Thoracic aorta (tissue), 2 donors: ENCODE measurements at regions not wholly inside any gene's neighbourhood (a gene's known extent, or its start where the extent isn't known, plus 50 kb on each side); places are given as distances from the start of the nearest gene placed in this dataset.

Experiments
- ATAC-seq: fragments of 150-250 bp; one replicate; pipeline ENCODE4 v1.8.0; 2017; ENCODE audit warnings: low read depth; ENCODE audit not compliant: insufficient number of reproducible peaks, low FRiP score
- DNase-seq: peaks from one replicate; pipeline ENCODE4 v3.0.0-alpha.2; 2020; ENCODE audit warnings: low spot score
- H3K27ac ChIP-seq, 2 donors: fragments of 200-600 bp; sonication (generic); 1 replicate in 1 of 2; 2 replicates in 1 of 2; pipeline ENCODE4 v1.5.1; 2016; ENCODE audit warnings: mild to moderate bottlenecking in 2 of 2, moderate library complexity in 2 of 2
- H3K27me3 ChIP-seq: fragments of 200-600 bp; sonication (generic); replicated peaks from 2 replicates; pipeline ENCODE4 v1.6.0; 2016; ENCODE audit warnings: mild to moderate bottlenecking; ENCODE audit not compliant: insufficient read depth
- H3K36me3 ChIP-seq: fragments of 200-600 bp; sonication (generic); one replicate; pipeline ENCODE4 v1.5.1; 2016
- H3K4me1 ChIP-seq, 2 donors: fragments of 200-600 bp; sonication (generic); 1 replicate in 1 of 2; 2 replicates in 1 of 2; pipeline versions ENCODE4 v1.5.1 to v1.6.0; 2016; ENCODE audit warnings: low read depth in 2 of 2, mild to moderate bottlenecking in 1 of 2; ENCODE audit not compliant: control insufficient read depth in 1 of 2
- H3K4me3 ChIP-seq: fragments of 200-600 bp; sonication (generic); 2 replicates; pipeline ENCODE4 v1.5.1; 2016; ENCODE audit warnings: mild to moderate bottlenecking
- H3K9me3 ChIP-seq: fragments of 200-600 bp; sonication (generic); 2 replicates; pipeline ENCODE4 v1.5.1; 2016
- TF ChIP-seq, protein P1 (sequence below): fragments of 200-600 bp; sonication (generic); IDR thresholded peaks from one replicate; pipeline ENCODE4 v1.5.1; 2019; ENCODE audit warnings: antibody characterized with exemption

DNA sequence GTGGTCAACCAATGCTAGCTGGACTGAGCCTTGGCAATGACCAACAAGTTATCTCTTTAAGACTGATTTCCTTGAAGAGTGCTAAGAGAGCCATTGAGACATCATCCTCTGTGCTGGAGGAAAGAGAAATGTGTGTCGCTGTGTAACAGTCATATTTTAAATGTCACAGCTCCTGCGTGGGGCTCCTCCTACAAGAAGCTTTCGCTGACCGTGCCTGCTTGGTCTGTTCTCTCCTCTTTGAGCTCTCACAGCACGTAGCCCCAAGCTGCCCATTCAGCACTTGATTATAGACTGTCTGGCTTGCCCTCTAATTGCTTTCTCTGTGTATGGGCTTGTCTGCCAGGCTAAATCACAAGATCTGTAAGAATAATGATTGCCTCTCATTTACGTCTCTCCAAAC, 221.3 kb downstream of the FOXD2 start:
- no peak overlapping the region for H3K4me3 ChIP-seq
- no peaks in the 10 kb centered on the region for H3K27me3 ChIP-seq
- peak overlapping the region in 1 of 2 donors; percentile 99 for H3K27ac ChIP-seq
- DNase-seq: no peak
- no peaks in the 10 kb centered on the region for H3K9me3 ChIP-seq
- ATAC-seq: no peak
- no peaks in the 10 kb centered on the region for H3K36me3 ChIP-seq
- H3K4me1 ChIP-seq: peaks cover 26 to 45% of the 10 kb centered on the region in 2 donors
- TF ChIP-seq, protein P1, sequence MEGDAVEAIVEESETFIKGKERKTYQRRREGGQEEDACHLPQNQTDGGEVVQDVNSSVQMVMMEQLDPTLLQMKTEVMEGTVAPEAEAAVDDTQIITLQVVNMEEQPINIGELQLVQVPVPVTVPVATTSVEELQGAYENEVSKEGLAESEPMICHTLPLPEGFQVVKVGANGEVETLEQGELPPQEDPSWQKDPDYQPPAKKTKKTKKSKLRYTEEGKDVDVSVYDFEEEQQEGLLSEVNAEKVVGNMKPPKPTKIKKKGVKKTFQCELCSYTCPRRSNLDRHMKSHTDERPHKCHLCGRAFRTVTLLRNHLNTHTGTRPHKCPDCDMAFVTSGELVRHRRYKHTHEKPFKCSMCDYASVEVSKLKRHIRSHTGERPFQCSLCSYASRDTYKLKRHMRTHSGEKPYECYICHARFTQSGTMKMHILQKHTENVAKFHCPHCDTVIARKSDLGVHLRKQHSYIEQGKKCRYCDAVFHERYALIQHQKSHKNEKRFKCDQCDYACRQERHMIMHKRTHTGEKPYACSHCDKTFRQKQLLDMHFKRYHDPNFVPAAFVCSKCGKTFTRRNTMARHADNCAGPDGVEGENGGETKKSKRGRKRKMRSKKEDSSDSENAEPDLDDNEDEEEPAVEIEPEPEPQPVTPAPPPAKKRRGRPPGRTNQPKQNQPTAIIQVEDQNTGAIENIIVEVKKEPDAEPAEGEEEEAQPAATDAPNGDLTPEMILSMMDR: no peak

DNA sequence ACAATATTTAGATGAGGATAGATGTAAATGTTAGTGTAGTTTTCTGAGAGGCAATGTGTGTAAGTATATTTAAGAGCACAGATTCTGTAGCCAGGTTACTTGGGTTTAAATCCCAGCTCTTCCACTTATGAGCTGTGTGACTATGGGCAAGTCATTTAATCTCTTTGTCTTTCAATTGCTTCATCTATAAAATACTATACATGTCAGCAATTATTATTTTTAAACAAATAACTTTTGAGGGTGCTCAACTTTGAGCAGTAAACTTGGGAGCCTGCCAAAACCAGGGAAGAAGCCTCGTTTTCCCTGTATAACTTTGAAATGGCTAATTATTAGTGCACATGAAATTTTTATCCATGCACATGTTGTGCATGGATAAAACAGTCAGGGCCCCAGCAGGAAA, 222.8 kb downstream of the FOXD2 start:
- DNase-seq: no peak
- Histone ChIP-seq H3K27me3 (no peaks in the 10 kb centered on the region), H3K36me3 (no peaks in the 10 kb centered on the region), H3K4me1 (peaks cover 16 to 32% of the 10 kb centered on the region in 2 donors), H3K4me3 (no peak overlapping the region), H3K9me3 (no peaks in the 10 kb centered on the region), H3K27ac (no peak overlapping the region)
- TF ChIP-seq, protein P1: no peak
- ATAC-seq: no peak

DNA sequence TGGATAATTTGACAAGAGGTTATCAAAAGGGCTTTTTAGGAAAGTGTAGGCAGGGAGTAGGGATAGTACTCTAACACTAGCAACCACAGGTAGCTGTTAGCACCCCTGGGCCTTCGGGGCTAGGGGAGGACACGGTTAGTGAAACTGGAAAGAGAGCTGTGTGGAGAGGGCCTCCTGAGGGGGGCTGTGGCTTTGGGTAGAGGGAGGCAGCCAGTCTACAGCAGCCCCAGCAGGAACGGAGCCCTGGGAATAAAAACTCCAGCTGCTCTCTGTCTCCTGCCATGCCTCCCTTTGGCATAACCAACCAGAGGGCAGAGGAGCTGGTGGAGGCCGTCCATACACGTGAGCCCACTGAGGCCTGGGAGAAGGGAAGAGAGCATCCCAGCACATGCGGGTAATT, 223.2 kb downstream of the FOXD2 start:
- no peak for ATAC-seq

DNA sequence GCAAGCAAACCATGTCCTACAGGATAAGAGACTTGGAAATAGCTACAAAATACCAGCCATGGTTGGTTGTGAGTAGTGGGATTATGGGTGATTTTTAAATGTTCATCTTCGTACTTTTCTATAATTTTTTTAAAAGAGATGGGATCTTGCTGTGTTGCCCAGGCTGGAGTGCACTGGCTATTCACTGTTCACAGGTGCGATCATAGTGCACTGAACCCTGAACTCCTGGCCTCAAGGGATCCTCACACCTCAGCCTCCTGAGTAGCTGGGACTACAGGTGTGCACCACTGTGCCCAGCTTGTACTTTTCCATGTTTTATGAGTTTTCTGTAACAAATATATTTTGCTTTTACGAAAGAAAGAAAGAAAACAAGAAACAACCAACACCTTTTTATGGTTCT, 224.2 kb downstream of the FOXD2 start:
- Histone ChIP-seq H3K4me3 (no peak overlapping the region), H3K4me1 (peaks cover 4 to 19% of the 10 kb centered on the region in 2 donors), H3K9me3 (no peaks in the 10 kb centered on the region), H3K36me3 (no peaks in the 10 kb centered on the region), H3K27me3 (no peaks in the 10 kb centered on the region), H3K27ac (no peak overlapping the region)
- ATAC-seq (no peak), DNase-seq (no peak)
- TF ChIP-seq, protein P1: no peak

More for the DNA sequence above, 223.2 kb downstream of the FOXD2 start:
- H3K4me1 ChIP-seq: peaks cover 12 to 28% of the 10 kb centered on the region in 2 donors
- no peak overlapping the region for H3K27ac ChIP-seq
- no peaks in the 10 kb centered on the region for H3K36me3 ChIP-seq
- no peaks in the 10 kb centered on the region for H3K9me3 ChIP-seq
- no peak overlapping the region for H3K4me3 ChIP-seq
- DNase-seq: no peak
- H3K27me3 ChIP-seq: no peaks in the 10 kb centered on the region
- TF ChIP-seq, protein P1: no peak

DNA sequence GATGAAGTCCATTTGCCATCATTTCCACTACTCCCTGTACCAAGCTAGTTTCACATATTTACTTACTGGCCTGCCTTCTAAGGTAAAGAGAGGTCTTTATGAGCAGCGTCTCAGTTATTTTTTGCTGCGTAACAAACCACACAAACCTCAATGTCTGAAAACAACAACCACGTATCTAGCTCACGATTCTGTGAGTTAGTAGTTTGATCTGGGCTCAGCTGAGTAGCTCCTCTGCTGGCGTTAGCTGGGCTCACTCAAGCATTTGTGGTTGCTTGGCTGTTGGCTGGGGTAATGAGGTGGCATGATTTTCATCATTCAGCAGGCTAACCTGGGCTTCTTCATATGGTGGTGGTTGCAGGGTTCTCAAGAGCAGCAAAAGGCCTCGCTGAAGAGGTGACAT, 225.4 kb downstream of the FOXD2 start:
- ATAC-seq (no peak), DNase-seq (no peak)
- no peak overlapping the region for H3K4me3 ChIP-seq
- H3K27ac ChIP-seq: no peak overlapping the region
- no peaks in the 10 kb centered on the region for H3K9me3 ChIP-seq
- peaks cover 0 to 8% of the 10 kb centered on the region in 2 donors for H3K4me1 ChIP-seq
- TF ChIP-seq, protein P1: no peak
- H3K36me3 ChIP-seq: no peaks in the 10 kb centered on the region
- H3K27me3 ChIP-seq: no peaks in the 10 kb centered on the region
